Head of caudate nucleus (tissue), 42 donors: ENCODE measurements at regions not wholly inside any gene's neighbourhood (a gene's known extent, or its start where the extent isn't known, plus 50 kb on each side); places are given as distances from the start of the nearest gene placed in this dataset.
A peak's percentile ranks its signal among the peaks of the same experiment; 100 is the strongest.

Experiments used
- DNase-seq, 42 donors: peaks; one replicate each; pipeline versions ENCODE4 v3.0.0 to v3.0.0-alpha.2; 2020 to 2021; ENCODE audit warnings: mixed read lengths in 7 of 42
- intact Hi-C: fragments of 100-400 bp; cut with DNase I; formaldehyde crosslinking; loops from one replicate; pipeline ENCODE4 v1.15.0; 2022

GRCh38 chr2:4324531-4324930 is 621.2 kb downstream of the DCDC2C start:
- DNase-seq, result no peak
- intact Hi-C loops, result no loop called here

- intact Hi-C loops, result no loop called here
- DNase-seq, result no peak
Observed at GRCh38 chr2:4336864-4337263, 633.5 kb downstream of the DCDC2C start.

- DNase-seq, result no peak
- intact Hi-C loops, result no loop called here
Observed at GRCh38 chr2:4338345-4338744, 635.0 kb downstream of the DCDC2C start.

- DNase-seq, result no peak
- intact Hi-C loops, result no loop called here
Observed at GRCh38 chr2:4340536-4340935, 637.2 kb downstream of the DCDC2C start.

- intact Hi-C loops, result no loop called here
- no peak for DNase-seq
Observed at GRCh38 chr2:4346628-4347027, 643.3 kb downstream of the DCDC2C start.

- intact Hi-C loops, result no loop called here
- no peak for DNase-seq
Observed at GRCh38 chr2:4353668-4354067, 650.3 kb downstream of the DCDC2C start.

- intact Hi-C loops, result no loop called here
- no peak for DNase-seq
Observed at GRCh38 chr2:4354164-4354563, 650.8 kb downstream of the DCDC2C start.

- intact Hi-C loops, result no loop called here
- DNase-seq, result peak in 11 of 42 donors; percentile 2 to 54 (median 9)
Observed at GRCh38 chr2:4354678-4355077, 651.3 kb downstream of the DCDC2C start.

GRCh38 chr2:4356109-4356508 is 652.7 kb downstream of the DCDC2C start:
- DNase-seq, result no peak
- intact Hi-C loops, result no loop called here

- intact Hi-C loops, result no loop called here
Observed at GRCh38 chr2:4356541-4356940, 653.2 kb downstream of the DCDC2C start.

GRCh38 chr2:4357121-4357520 is 653.7 kb downstream of the DCDC2C start:
- intact Hi-C loops, result no loop called here
- DNase-seq, result no peak

More at GRCh38 chr2:4356541-4356940, 653.2 kb downstream of the DCDC2C start:
- no peak for DNase-seq

GRCh38 chr2:4358837-4359236 is 655.5 kb downstream of the DCDC2C start:
- intact Hi-C loops, result no loop called here
- no peak for DNase-seq

- DNase-seq, result no peak
- intact Hi-C loops, result no loop called here
Observed at GRCh38 chr2:4368907-4369306, 665.5 kb downstream of the DCDC2C start.

- intact Hi-C loops, result no loop called here
- DNase-seq, result no peak
Observed at GRCh38 chr2:4369826-4370419, 666.5 kb downstream of the DCDC2C start.

- intact Hi-C loops, result no loop called here
- no peak for DNase-seq
Observed at GRCh38 chr2:4370422-4371090, 667.2 kb downstream of the DCDC2C start.

- intact Hi-C loops, result no loop called here
Observed at GRCh38 chr2:4381049-4381448, 677.7 kb downstream of the DCDC2C start.

GRCh38 chr2:4381773-4382172 is 678.4 kb downstream of the DCDC2C start:
- intact Hi-C loops, result no loop called here
- DNase-seq, result no peak

More at GRCh38 chr2:4381049-4381448, 677.7 kb downstream of the DCDC2C start:
- no peak for DNase-seq

- no peak for DNase-seq
- intact Hi-C loops, result no loop called here
Observed at GRCh38 chr2:4391013-4391412, 687.6 kb downstream of the DCDC2C start.

- intact Hi-C loops, result no loop called here
- DNase-seq, result no peak
Observed at GRCh38 chr2:4404363-4404762, 701.0 kb downstream of the DCDC2C start.

GRCh38 chr2:4408321-4408720 is 704.9 kb downstream of the DCDC2C start:
- DNase-seq, result no peak
- intact Hi-C loops, result no loop called here

- intact Hi-C loops, result no loop called here
Observed at GRCh38 chr2:4412637-4413187, 709.3 kb downstream of the DCDC2C start.

More at GRCh38 chr2:4412637-4413187, 709.3 kb downstream of the DCDC2C start:
- DNase-seq, result no peak
